Epithelial cell of esophagus (primary cell): ENCODE measurements at regions not wholly inside any gene's neighbourhood (a gene's known extent, or its start where the extent isn't known, plus 50 kb on each side); places are given as distances from the start of the nearest gene placed in this dataset.

ENCODE experiments used
- DNase-seq: peaks from one replicate; pipeline ENCODE4 v3.0.0; 2010; ENCODE audit warnings: low read depth
- H3K4me3 ChIP-seq: 2 replicates; pipeline ENCODE4 v1.5.1; 2011; ENCODE audit warnings: mild to moderate bottlenecking, low read length, control low read depth
- TF ChIP-seq, protein P1 (sequence below): IDR thresholded peaks from 2 replicates; pipeline ENCODE4 v1.5.1; 2011; ENCODE audit warnings: low read depth, mild to moderate bottlenecking, low read length, control low read depth, inconsistent platforms; ENCODE audit not compliant: insufficient read depth; ENCODE audit errors: missing control alignments

- no peak overlapping the region for H3K4me3 ChIP-seq
- TF ChIP-seq, protein P1, sequence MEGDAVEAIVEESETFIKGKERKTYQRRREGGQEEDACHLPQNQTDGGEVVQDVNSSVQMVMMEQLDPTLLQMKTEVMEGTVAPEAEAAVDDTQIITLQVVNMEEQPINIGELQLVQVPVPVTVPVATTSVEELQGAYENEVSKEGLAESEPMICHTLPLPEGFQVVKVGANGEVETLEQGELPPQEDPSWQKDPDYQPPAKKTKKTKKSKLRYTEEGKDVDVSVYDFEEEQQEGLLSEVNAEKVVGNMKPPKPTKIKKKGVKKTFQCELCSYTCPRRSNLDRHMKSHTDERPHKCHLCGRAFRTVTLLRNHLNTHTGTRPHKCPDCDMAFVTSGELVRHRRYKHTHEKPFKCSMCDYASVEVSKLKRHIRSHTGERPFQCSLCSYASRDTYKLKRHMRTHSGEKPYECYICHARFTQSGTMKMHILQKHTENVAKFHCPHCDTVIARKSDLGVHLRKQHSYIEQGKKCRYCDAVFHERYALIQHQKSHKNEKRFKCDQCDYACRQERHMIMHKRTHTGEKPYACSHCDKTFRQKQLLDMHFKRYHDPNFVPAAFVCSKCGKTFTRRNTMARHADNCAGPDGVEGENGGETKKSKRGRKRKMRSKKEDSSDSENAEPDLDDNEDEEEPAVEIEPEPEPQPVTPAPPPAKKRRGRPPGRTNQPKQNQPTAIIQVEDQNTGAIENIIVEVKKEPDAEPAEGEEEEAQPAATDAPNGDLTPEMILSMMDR = no peak
- DNase-seq = peak; percentile 42
Measured at GRCh38 chr4:55736605-55737183, 82.9 kb upstream of the EXOC1L start.

DNA sequence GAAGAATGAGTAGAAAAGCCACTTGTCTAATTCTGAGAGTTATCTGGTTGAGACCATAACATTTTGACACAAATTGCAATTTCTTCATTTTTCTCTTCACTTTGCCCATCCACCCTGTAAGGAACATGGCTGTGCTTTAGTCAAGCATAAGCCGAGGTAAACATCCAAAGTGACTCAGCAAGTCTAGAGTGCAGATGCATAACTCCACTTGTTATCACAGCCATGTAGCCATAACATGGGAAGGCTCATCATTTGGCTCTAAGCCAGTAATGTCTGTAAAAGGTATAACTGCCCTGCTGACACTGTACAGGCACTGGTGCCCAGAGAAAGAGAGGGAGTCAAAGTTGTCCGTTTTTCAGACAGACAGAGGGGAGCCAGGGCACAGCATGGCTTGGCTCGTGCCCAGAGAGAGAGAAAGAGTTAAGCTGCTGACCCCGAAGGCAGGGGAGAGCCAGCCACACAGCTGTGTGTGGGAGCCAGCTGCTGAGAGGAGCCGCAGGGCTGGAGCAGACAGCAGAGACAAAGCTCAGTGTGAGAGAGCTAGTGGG is 76.9 kb upstream of the EXOC1L start:
- DNase-seq = peak; percentile 24
- no peak overlapping the region for H3K4me3 ChIP-seq
- TF ChIP-seq, protein P1 = no peak

- TF ChIP-seq, protein P1 = no peak
- no peak for DNase-seq
- no peak overlapping the region for H3K4me3 ChIP-seq
Measured at GRCh38 chr4:55744369-55744768, 75.2 kb upstream of the EXOC1L start.

DNA sequence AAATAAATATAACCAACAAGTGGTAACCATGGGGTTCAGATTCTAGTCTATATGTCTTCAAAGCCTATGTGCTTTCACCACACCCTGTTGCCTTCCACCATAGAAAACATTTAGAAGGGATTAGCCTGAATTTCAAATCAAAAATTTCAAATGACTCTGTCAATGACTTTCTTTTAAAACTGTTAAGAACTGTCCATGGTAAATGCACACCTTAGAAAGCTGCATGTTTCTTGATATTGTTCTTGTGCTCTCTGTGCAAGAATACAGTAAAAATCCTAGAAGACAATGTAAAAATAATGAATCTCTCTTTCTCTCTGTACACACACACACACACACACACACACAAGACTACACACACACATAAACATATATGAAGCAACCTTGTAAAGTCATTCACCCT is 74.6 kb upstream of the EXOC1L start:
- TF ChIP-seq, protein P1 = no peak
- H3K4me3 ChIP-seq = no peak overlapping the region
- no peak for DNase-seq

DNA sequence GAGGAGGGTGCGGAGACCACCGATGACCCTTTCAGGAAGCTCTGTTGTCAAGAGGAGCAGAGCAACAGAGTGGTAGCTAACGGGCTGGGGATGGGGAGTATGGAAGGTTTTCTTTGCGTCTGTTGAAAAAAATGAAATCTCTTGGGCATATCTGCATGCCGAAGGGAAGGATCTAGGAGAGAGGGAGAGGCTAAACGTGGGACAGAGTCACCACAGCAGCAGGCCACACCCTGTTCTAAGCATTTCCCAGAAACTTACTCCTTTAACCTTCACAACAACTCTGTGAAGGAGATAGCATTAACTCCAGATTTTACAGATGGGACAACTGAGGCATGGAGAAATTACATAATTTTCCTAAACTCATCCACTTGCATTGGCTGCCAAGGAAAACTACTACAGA is 71.8 kb upstream of the EXOC1L start:
- no peak for DNase-seq
- TF ChIP-seq, protein P1 = no peak
- no peak overlapping the region for H3K4me3 ChIP-seq

- no peak for DNase-seq
- H3K4me3 ChIP-seq = no peak overlapping the region
- TF ChIP-seq, protein P1 = no peak
Measured at GRCh38 chr4:55749666-55750065, 69.9 kb upstream of the EXOC1L start.

DNA sequence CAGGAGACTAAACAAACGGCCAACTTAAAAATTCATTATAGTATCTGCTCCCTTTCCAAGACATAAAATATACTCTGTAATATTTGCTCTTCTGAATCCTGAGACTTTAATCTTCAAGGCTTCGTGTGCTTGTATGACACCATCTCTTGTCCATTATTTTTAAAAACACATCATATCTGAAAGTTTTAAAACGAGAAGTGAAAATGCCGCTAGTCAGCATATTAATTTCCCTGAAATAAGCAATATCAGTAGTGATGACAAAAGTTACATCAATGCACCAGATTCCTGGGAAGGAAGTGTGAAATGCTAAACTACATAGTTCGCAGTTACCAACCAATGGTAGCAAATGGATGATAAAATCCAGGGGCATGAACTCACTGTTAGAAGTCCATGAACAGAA is 66.8 kb upstream of the EXOC1L start:
- no peak overlapping the region for H3K4me3 ChIP-seq
- TF ChIP-seq, protein P1 = no peak
- no peak for DNase-seq
